B cell (primary cell): ENCODE measurements at regions not wholly inside any gene's neighbourhood (a gene's known extent, or its start where the extent isn't known, plus 50 kb on each side); places are given as distances from the start of the nearest gene placed in this dataset.

Experiments used
- ATAC-seq: fragments of 200-7000 bp; cut with Tn5 transposase; one replicate; pipeline ENCODE4 v1.10.0; 2021; ENCODE audit warnings: low read depth, mild to moderate bottlenecking, moderate number of reproducible peaks, moderate library complexity
- CTCF ChIA-PET: fragments of 350-600 bp; sonication (Branson Sonifier 250); formaldehyde crosslinking; loops from one replicate; lab custom pipeline; 2021; ENCODE audit warnings: antibody characterized with exemption, inconsistent platforms; lab: Charles Lee
- POLR2A ChIA-PET: fragments of 350-600 bp; sonication (Branson Sonifier 250); formaldehyde crosslinking; loops from one replicate; lab custom pipeline; 2021; ENCODE audit warnings: antibody characterized with exemption; lab: Charles Lee
- DNase-seq: peaks from one replicate; pipeline ENCODE4 v3.0.0; 2013
- H2AFZ ChIP-seq: 2 replicates; pipeline ENCODE4 v1.6.1; 2012; ENCODE audit warnings: mild to moderate bottlenecking, low read depth, low read length; ENCODE audit not compliant: insufficient read depth, poor library complexity, severe bottlenecking
- H3K27ac ChIP-seq, 2 donors: 1 replicate in 1 of 2; 2 replicates in 1 of 2; pipeline ENCODE4 v1.5.1; 2012 to 2013; ENCODE audit warnings: low read length in 2 of 2, mild to moderate bottlenecking in 2 of 2, moderate library complexity in 1 of 2
- H3K27me3 ChIP-seq, 4 experiments: fragments of 200-600 bp in 1 of 4; sonication (generic) in 1 of 4; replicated peaks in 1 of 4; 1 replicate in 2 of 4; 2 replicates in 2 of 4; pipeline versions ENCODE4 v1.6.1 to v1.7.0; 2013 to 2016; ENCODE audit warnings: low read length in 3 of 4, mild to moderate bottlenecking in 2 of 4, mixed read lengths in 1 of 4, moderate library complexity in 1 of 4; ENCODE audit not compliant: insufficient read depth in 4 of 4, control insufficient read depth in 3 of 4; ENCODE audit errors: control extremely low read depth in 1 of 4
- H3K36me3 ChIP-seq, 2 experiments: replicated peaks in 1 of 2; 1 replicate in 1 of 2; 2 replicates in 1 of 2; pipeline versions ENCODE4 v1.6.1 to v1.7.1; 2013; ENCODE audit warnings: low read length in 1 of 2; ENCODE audit not compliant: insufficient read depth in 2 of 2, control insufficient read depth in 1 of 2; ENCODE audit errors: control extremely low read depth in 1 of 2, extremely low read depth in 1 of 2
- H3K4me1 ChIP-seq, 2 donors: fragments of 200-600 bp in 1 of 2; sonication (generic) in 1 of 2; 1 replicate in 1 of 2; 2 replicates in 1 of 2; pipeline versions ENCODE4 v1.5.1 to v1.6.1; 2013 to 2017; ENCODE audit warnings: low read length in 2 of 2; ENCODE audit not compliant: control insufficient read depth in 2 of 2, insufficient read depth in 2 of 2
- H3K4me2 ChIP-seq: replicated peaks from 2 replicates; pipeline ENCODE3; 2012; ENCODE audit warnings: mild to moderate bottlenecking, low read depth, low read length; ENCODE audit not compliant: poor library complexity, severe bottlenecking
- H3K4me3 ChIP-seq, 5 experiments: fragments of 200-600 bp in 1 of 5; sonication (generic) in 1 of 5; 1 replicate in 3 of 5; 2 replicates in 2 of 5; pipeline versions ENCODE4 v1.5.1 to v1.7.0; 2011 to 2016; ENCODE audit warnings: low read length in 4 of 5, mild to moderate bottlenecking in 4 of 5, low read depth in 2 of 5, control low read depth in 1 of 5, moderate library complexity in 1 of 5; ENCODE audit not compliant: insufficient read depth in 1 of 5; ENCODE audit errors: control extremely low read depth in 1 of 5, extremely low read depth in 1 of 5
- H3K79me2 ChIP-seq: fragments of 200-600 bp; sonication (generic); one replicate; pipeline ENCODE4 v1.6.0; 2016; ENCODE audit warnings: low read length; ENCODE audit not compliant: control insufficient read depth, insufficient read depth
- H3K9ac ChIP-seq: fragments of 200-600 bp; sonication (generic); 2 replicates; pipeline ENCODE4 v1.6.1; 2017; ENCODE audit warnings: mild to moderate bottlenecking, low read length, moderate library complexity
- H3K9me3 ChIP-seq, 3 donors: one replicate each; pipeline versions ENCODE4 v1.6.1 to v1.7.1; 2013; ENCODE audit warnings: low read length in 2 of 3; ENCODE audit not compliant: control insufficient read depth in 2 of 3, insufficient read depth in 1 of 3; ENCODE audit errors: control extremely low read depth in 1 of 3
- H4K20me1 ChIP-seq: 2 replicates; pipeline ENCODE4 v1.6.0; 2012; ENCODE audit warnings: mild to moderate bottlenecking, low read length; ENCODE audit not compliant: insufficient read depth, control insufficient read depth, poor library complexity, severe bottlenecking
- H3K27ac Mint-ChIP-seq: one replicate; pipeline ENCODE4 v1.8.0; 2021; ENCODE audit warnings: mixed read lengths
- H3K27me3 Mint-ChIP-seq: one replicate; pipeline ENCODE4 v1.8.0; 2021; ENCODE audit warnings: mixed read lengths
- H3K4me1 Mint-ChIP-seq: one replicate; pipeline ENCODE4 v1.8.0; 2021; ENCODE audit warnings: mixed read lengths
- H3K4me3 Mint-ChIP-seq: one replicate; pipeline ENCODE4 v1.8.0; 2021; ENCODE audit warnings: mixed read lengths
- H3K9me3 Mint-ChIP-seq: one replicate; pipeline ENCODE4 v1.8.0; 2022; ENCODE audit warnings: mixed read lengths; ENCODE audit not compliant: insufficient read depth
- CTCF ChIP-seq: fragments of 200-600 bp; IDR thresholded peaks from one replicate; pipeline ENCODE4 v1.8.0; 2022; ENCODE audit warnings: antibody characterized with exemption, mild to moderate bottlenecking
- EZH2 ChIP-seq: IDR thresholded peaks from 2 replicates; pipeline ENCODE4 v1.6.1; 2012; ENCODE audit warnings: borderline replicate concordance, low read depth, mild to moderate bottlenecking, moderate library complexity, low read length; ENCODE audit not compliant: insufficient read depth, poor library complexity, severe bottlenecking
- WGBS: methylation state at CpG from one replicate; pipeline ENCODE4 v1.1.5; 2013; ENCODE audit warnings: missing lambda C conversion rate; ENCODE audit not compliant: insufficient coverage; 5-methylcytosine and 5-hydroxymethylcytosine counted together
- intact Hi-C: fragments of 100-400 bp; cut with micrococcal nuclease; formaldehyde crosslinking; loops from one replicate; pipeline ENCODE4 v1.10.0; 2022

GRCh38 chr6:120876931-120877330, 457.3 kb downstream of the TBC1D32 start:
- peak overlapping the region; percentile 60 for H3K4me2 ChIP-seq
- no peaks in the 10 kb centered on the region for H3K27me3 ChIP-seq
- no peaks in the 10 kb centered on the region for H3K27me3 Mint-ChIP-seq
- H3K79me2 ChIP-seq: no peaks in the 10 kb centered on the region
- peak overlapping the region; percentile 58 for H3K4me3 Mint-ChIP-seq
- peaks cover 23% of the 10 kb centered on the region for H3K4me1 Mint-ChIP-seq
- intact Hi-C loops: no loop called here
- no peak for DNase-seq
- TF ChIP-seq EZH2: no peak
- no peak for TF ChIP-seq CTCF
- H3K9ac ChIP-seq: no peak overlapping the region
- peak overlapping the region; percentile 79 to 82 for H3K27ac ChIP-seq
- H3K27ac Mint-ChIP-seq: peak overlapping the region; percentile 88
- H3K9me3 ChIP-seq: peaks cover 0 to 26% (median 0%) of the 10 kb centered on the region in 3 donors
- H3K4me3 ChIP-seq: no peak overlapping the region
- CTCF ChIA-PET: no interaction called here
- H3K36me3 ChIP-seq: no peaks in the 10 kb centered on the region
- peaks cover 17% of the 10 kb centered on the region in 2 donors for H3K4me1 ChIP-seq
- no peaks in the 10 kb centered on the region for H4K20me1 ChIP-seq
- no peaks in the 10 kb centered on the region for H3K9me3 Mint-ChIP-seq
- no peak for ATAC-seq
- peak overlapping the region; percentile 39 for H2AFZ ChIP-seq
- WGBS: no CpG with 5 or more reads among the region's 1 CpG
- POLR2A ChIA-PET: no interaction called here

- DNase-seq (peak; percentile 57), ATAC-seq (peak; percentile 32)
- Mint-ChIP-seq H3K27me3 (no peaks in the 10 kb centered on the region), H3K9me3 (no peaks in the 10 kb centered on the region), H3K27ac (peak overlapping the region; percentile 88), H3K4me3 (peak overlapping the region; percentile 58), H3K4me1 (peaks cover 23% of the 10 kb centered on the region)
- Histone ChIP-seq H3K9ac (peak overlapping the region; percentile 6), H3K4me2 (peak overlapping the region; percentile 60), H4K20me1 (no peaks in the 10 kb centered on the region), H3K27me3 (no peaks in the 10 kb centered on the region), H3K27ac (peak overlapping the region; percentile 79 to 82), H3K79me2 (no peaks in the 10 kb centered on the region), H3K4me3 (no peak overlapping the region), H3K9me3 (peaks cover 0 to 31% (median 0%) of the 10 kb centered on the region in 3 donors), H2AFZ (peak overlapping the region; percentile 39), H3K36me3 (no peaks in the 10 kb centered on the region), H3K4me1 (peaks cover 17% of the 10 kb centered on the region in 2 donors)
- WGBS: no CpG with 5 or more reads among the region's 1 CpG
- ChIA-PET POLR2A (no interaction called here), CTCF (no interaction called here)
- TF ChIP-seq CTCF (no peak), EZH2 (no peak)
- intact Hi-C loops: no loop called here
Observed at GRCh38 chr6:120876424-120876823, 457.9 kb downstream of the TBC1D32 start.
